ENCODE measurements at regions not wholly inside any gene's neighbourhood (a gene's known extent, or its start where the extent isn't known, plus 50 kb on each side); places are given as distances from the start of the nearest gene placed in this dataset.

GRCh38 chr16:13768471-13768870 lies 151.5 kb upstream of the ERCC4 start:
- no peak overlapping the region for H2AFZ ChIP-seq (ENCODE audit: low read depth, low read length)
- no peaks in the 10 kb centered on the region for H3K4me1 ChIP-seq (ENCODE audit: low read length)
- H3K36me3 ChIP-seq (replicated peaks; ENCODE audit: low read depth, low read length) = no peaks in the 10 kb centered on the region
- no peak for TF ChIP-seq CTCF (IDR thresholded peaks at IDR 0.05; ENCODE audit: low read depth, low read length)
- no peak for TF ChIP-seq EZH2phosphoT487 (IDR thresholded peaks at IDR 0.05; ENCODE audit: low read depth)
- H3K79me2 ChIP-seq (ENCODE audit: low read length) = no peaks in the 10 kb centered on the region
- peaks cover 22% of the 10 kb centered on the region; the same call in 1 of the 2 replicates for H3K27me3 ChIP-seq (ENCODE audit: low read depth, low read length)
- H3K4me3 ChIP-seq (ENCODE audit: low read length) = no peak overlapping the region
- H3K9me3 ChIP-seq (ENCODE audit: insufficient read depth, low read length) = no peaks in the 10 kb centered on the region
- H4K20me1 ChIP-seq (ENCODE audit: insufficient read depth, low read length) = no peaks in the 10 kb centered on the region
- no peak overlapping the region for H3K4me2 ChIP-seq (ENCODE audit: low read length)
- no peak overlapping the region for H3K27ac ChIP-seq (ENCODE audit: low read length)
- H3K9ac ChIP-seq (ENCODE audit: low read length) = no peak overlapping the region

GRCh38 chr16:13770436-13770835 lies 149.5 kb upstream of the ERCC4 start:
- Histone ChIP-seq H3K36me3 (replicated peaks; ENCODE audit: low read depth, low read length) (no peaks in the 10 kb centered on the region), H2AFZ (ENCODE audit: low read depth, low read length) (no peak overlapping the region), H3K27me3 (ENCODE audit: low read depth, low read length) (peaks cover 25% of the 10 kb centered on the region; the same call in 1 of the 2 replicates), H3K27ac (ENCODE audit: low read length) (no peak overlapping the region), H3K9me3 (ENCODE audit: insufficient read depth, low read length) (no peaks in the 10 kb centered on the region), H4K20me1 (ENCODE audit: insufficient read depth, low read length) (no peaks in the 10 kb centered on the region), H3K4me3 (ENCODE audit: low read length) (no peak overlapping the region), H3K4me1 (ENCODE audit: low read length) (no peaks in the 10 kb centered on the region), H3K4me2 (ENCODE audit: low read length) (no peak overlapping the region), H3K79me2 (ENCODE audit: low read length) (no peaks in the 10 kb centered on the region), H3K9ac (ENCODE audit: low read length) (no peak overlapping the region)
- TF ChIP-seq CTCF (IDR thresholded peaks at IDR 0.05; ENCODE audit: low read depth, low read length) (no peak), EZH2phosphoT487 (IDR thresholded peaks at IDR 0.05; ENCODE audit: low read depth) (no peak)

- H3K4me3 ChIP-seq (ENCODE audit: low read length) = no peak overlapping the region
- no peaks in the 10 kb centered on the region for H3K4me1 ChIP-seq (ENCODE audit: low read length)
- H3K4me2 ChIP-seq (ENCODE audit: low read length) = no peak overlapping the region
- no peaks in the 10 kb centered on the region for H3K9me3 ChIP-seq (ENCODE audit: insufficient read depth, low read length)
- H3K9ac ChIP-seq (ENCODE audit: low read length) = no peak overlapping the region
- no peak overlapping the region for H2AFZ ChIP-seq (ENCODE audit: low read depth, low read length)
- no peaks in the 10 kb centered on the region for H4K20me1 ChIP-seq (ENCODE audit: insufficient read depth, low read length)
- no peaks in the 10 kb centered on the region for H3K36me3 ChIP-seq (replicated peaks; ENCODE audit: low read depth, low read length)
- no peaks in the 10 kb centered on the region for H3K79me2 ChIP-seq (ENCODE audit: low read length)
- H3K27ac ChIP-seq (ENCODE audit: low read length) = no peak overlapping the region
- H3K27me3 ChIP-seq (ENCODE audit: low read depth, low read length) = peaks cover 27% of the 10 kb centered on the region; the same call in 1 of the 2 replicates
- TF ChIP-seq CTCF (IDR thresholded peaks at IDR 0.05; ENCODE audit: low read depth, low read length) = no peak
- TF ChIP-seq EZH2phosphoT487 (IDR thresholded peaks at IDR 0.05; ENCODE audit: low read depth) = no peak
Observed at GRCh38 chr16:13772782-13773181, 147.2 kb upstream of the ERCC4 start.

GRCh38 chr16:13779676-13780075 lies 140.3 kb upstream of the ERCC4 start:
- no peak overlapping the region for H2AFZ ChIP-seq (ENCODE audit: low read depth, low read length)
- TF ChIP-seq CTCF (IDR thresholded peaks at IDR 0.05; ENCODE audit: low read depth, low read length) (no peak), EZH2phosphoT487 (IDR thresholded peaks at IDR 0.05; ENCODE audit: low read depth) (no peak)
- H3K36me3 ChIP-seq (replicated peaks; ENCODE audit: low read depth, low read length) = no peaks in the 10 kb centered on the region

More at GRCh38 chr16:13779676-13780075, 140.3 kb upstream of the ERCC4 start:
- no peaks in the 10 kb centered on the region for H3K4me1 ChIP-seq (ENCODE audit: low read length)
- no peaks in the 10 kb centered on the region for H4K20me1 ChIP-seq (ENCODE audit: insufficient read depth, low read length)
- H3K4me3 ChIP-seq (ENCODE audit: low read length) = no peak overlapping the region
- H3K9ac ChIP-seq (ENCODE audit: low read length) = no peak overlapping the region
- no peaks in the 10 kb centered on the region for H3K79me2 ChIP-seq (ENCODE audit: low read length)
- H3K4me2 ChIP-seq (ENCODE audit: low read length) = no peak overlapping the region
- no peak overlapping the region for H3K27ac ChIP-seq (ENCODE audit: low read length)
- no peaks in the 10 kb centered on the region for H3K9me3 ChIP-seq (ENCODE audit: insufficient read depth, low read length)
- H3K27me3 ChIP-seq (ENCODE audit: low read depth, low read length) = peaks cover 9% of the 10 kb centered on the region; the same call in 1 of the 2 replicates

Data from OCI-LY3 (cell line).